K562 (cell line): ENCODE measurements at regions not wholly inside any gene's neighbourhood (a gene's known extent, or its start where the extent isn't known, plus 50 kb on each side); places are given as distances from the start of the nearest gene placed in this dataset.

ENCODE experiments used
- ATAC-seq: fragments of 200-7000 bp; cut with Tn5 transposase; 3 replicates; pipeline ENCODE4 v1.9.1; 2020; ENCODE audit warnings: moderate library complexity
- BruUV-seq: library from RNA; stranded (reverse); fragments of 400-500 nt; replicated peaks from 2 replicates; lab custom pipeline; 2021; lab: Mats Ljungman, UMichigan
- CTCF ChIA-PET: fragments of 300-600 bp; formaldehyde crosslinking; extraction: SDS; loops from one replicate; lab custom pipeline; 2021; ENCODE audit warnings: low intra/inter-chr PET ratio; lab: Yijun Ruan, JAX
- POLR2A ChIA-PET: fragments of 300-600, 350-650 bp; sonication (Branson Sonifier 250); formaldehyde crosslinking; extraction: SDS; loops from one replicate; lab custom pipeline; 2021; ENCODE audit warnings: antibody characterized with exemption, inconsistent platforms; lab: Yijun Ruan, JAX
- DNase-seq, 4 experiments: peaks; one replicate each; pipeline versions ENCODE4 v3.0.0 to v3.0.0-alpha.2; 2011 to 2018; ENCODE audit warnings: low spot score in 3 of 4, mixed read lengths in 3 of 4; ENCODE audit errors: extremely low read depth in 1 of 4
- FAIRE-seq: peaks from 2 replicates; lab custom pipeline; 2011; peaks lifted over from hg19 to GRCh38; lab: Jason Lieb, UNC
- H2AFZ ChIP-seq: 2 replicates; pipeline ENCODE4 v1.6.0; 2011; ENCODE audit warnings: low read depth, low read length, control low read depth, inconsistent platforms
- H3K27ac ChIP-seq: fragments of 200-600 bp; 3 replicates; pipeline ENCODE4 v1.8.0; 2011; ENCODE audit warnings: low read depth, mild to moderate bottlenecking, control low read depth, inconsistent platforms, low read length, moderate library complexity, mixed read lengths; ENCODE audit errors: extremely low read depth
- H3K27me3 ChIP-seq, 2 experiments: fragments of 300-600 bp in 1 of 2; 2 replicates in 1 of 2; 3 replicates in 1 of 2; pipeline versions ENCODE4 v1.6.0 to v1.8.0; 2011; ENCODE audit warnings: inconsistent platforms in 2 of 2, low read length in 2 of 2, mild to moderate bottlenecking in 1 of 2, mixed read lengths in 1 of 2, moderate library complexity in 1 of 2; ENCODE audit not compliant: control insufficient read depth in 2 of 2, insufficient read depth in 2 of 2
- H3K36me3 ChIP-seq: fragments of 300-600 bp; 3 replicates; pipeline ENCODE4 v1.8.0; 2011; ENCODE audit warnings: mild to moderate bottlenecking, low read length, inconsistent platforms; ENCODE audit not compliant: control insufficient read depth, insufficient read depth
- H3K4me1 ChIP-seq, 2 experiments: fragments of 200-600 bp in 1 of 2; replicated peaks in 1 of 2; 2 replicates in 1 of 2; 3 replicates in 1 of 2; pipeline versions ENCODE4 v1.5.1 to v1.8.0; 2011; ENCODE audit warnings: inconsistent platforms in 2 of 2, low read length in 2 of 2, mild to moderate bottlenecking in 1 of 2, mixed read lengths in 1 of 2, moderate library complexity in 1 of 2; ENCODE audit not compliant: control insufficient read depth in 2 of 2, insufficient read depth in 2 of 2
- H3K4me2 ChIP-seq: 2 replicates; pipeline ENCODE4 v1.6.1; 2011; ENCODE audit warnings: low read length, control low read depth, inconsistent platforms, mixed read lengths; ENCODE audit not compliant: insufficient read depth
- H3K4me3 ChIP-seq: fragments of 200-600 bp; sonication (generic), shearing (Covaris generic); 2 replicates; pipeline ENCODE4 v1.5.1; 2016; ENCODE audit warnings: control low read depth, inconsistent platforms
- H3K79me2 ChIP-seq: fragments of 200-600 bp; 3 replicates; pipeline ENCODE4 v1.8.0; 2011; ENCODE audit warnings: low read length, inconsistent platforms; ENCODE audit not compliant: control insufficient read depth, insufficient read depth
- H3K9ac ChIP-seq, 2 experiments: 2 replicates each; pipeline versions ENCODE4 v1.6.0 to v1.6.1; 2011; ENCODE audit warnings: low read depth in 2 of 2, low read length in 2 of 2, control low read depth in 1 of 2, inconsistent platforms in 1 of 2, mild to moderate bottlenecking in 1 of 2, mixed read lengths in 1 of 2; ENCODE audit not compliant: insufficient read depth in 1 of 2
- H3K9me1 ChIP-seq: one replicate; pipeline ENCODE4 v1.6.0; 2011; ENCODE audit warnings: inconsistent platforms, mild to moderate bottlenecking, low read length, moderate library complexity; ENCODE audit not compliant: control insufficient read depth, insufficient read depth
- H3K9me3 ChIP-seq: replicated peaks from 2 replicates; pipeline ENCODE4 v1.5.1; 2011; ENCODE audit warnings: low read depth, low read length, inconsistent platforms; ENCODE audit not compliant: control insufficient read depth, insufficient read depth
- H4K20me1 ChIP-seq: replicated peaks from 2 replicates; pipeline ENCODE4 v1.6.1; 2011; ENCODE audit warnings: low read length, inconsistent platforms, mixed read lengths; ENCODE audit not compliant: control insufficient read depth, insufficient read depth
- NR4A1 ChIP-seq, 2 experiments: fragments of 250-450 bp in 1 of 2; fragments of 450-650 bp in 1 of 2; sonication (Bioruptor Pico) in 1 of 2; IDR thresholded peaks; 2 replicates each; pipeline versions ENCODE4 v1.4.0 to v1.6.1; 2016 to 2020; ENCODE audit warnings: mild to moderate bottlenecking in 2 of 2, missing compliant biosample characterization in 1 of 2, missing genetic modification characterization in 1 of 2, moderate library complexity in 1 of 2
- PKNOX1 ChIP-seq: fragments of 450-650 bp; IDR thresholded peaks from 2 replicates; pipeline ENCODE4 v1.6.1; 2016
- POLR3A ChIP-seq: IDR thresholded peaks from 2 replicates; pipeline ENCODE4 v1.6.1; 2011; ENCODE audit warnings: borderline replicate concordance, mild to moderate bottlenecking, moderate library complexity; ENCODE audit not compliant: insufficient read length, insufficient read depth; ENCODE audit errors: extremely low read depth
- SRSF3 ChIP-seq: fragments of 200-400 bp; formaldehyde crosslinking; IDR thresholded peaks from 2 replicates; pipeline ENCODE4 v1.6.1; 2016; ENCODE audit warnings: mild to moderate bottlenecking, low read length, moderate library complexity; ENCODE audit not compliant: insufficient read depth
- THAP12 ChIP-seq: fragments of 250-450 bp; sonication (Bioruptor Pico); IDR thresholded peaks from 2 replicates; pipeline ENCODE4 v1.9.0; 2021; ENCODE audit warnings: mild to moderate bottlenecking, inconsistent platforms
- ZC3H4 ChIP-seq: sonication (generic); formaldehyde crosslinking; IDR thresholded peaks from 2 replicates; pipeline ENCODE4 v1.9.0; 2021; ENCODE audit warnings: missing genetic modification reagents, borderline replicate concordance
- ZNF644 ChIP-seq: fragments of 200-800 bp; sonication (Bioruptor generic); IDR thresholded peaks from 2 replicates; pipeline ENCODE4 v1.6.1; 2016; ENCODE audit warnings: low read depth, missing genetic modification characterization, missing compliant biosample characterization
- WGBS: fragments of 100-300 bp; shearing (Covaris generic); methylation state at CpG from one replicate; pipeline ENCODE4 v1.1.6; 2016; ENCODE audit warnings: low coverage, mixed read lengths; ENCODE audit not compliant: insufficient coverage; ENCODE audit errors: missing lambda C conversion rate; 5-methylcytosine and 5-hydroxymethylcytosine counted together
- in situ Hi-C: fragments of 300-500 bp; cut with MboI; formaldehyde crosslinking; loops from 4 replicates; pipeline ENCODE4 v1.15.0; 2018; ENCODE audit warnings: inconsistent platforms, mixed read lengths
- intact Hi-C: fragments of 100-400 bp; cut with micrococcal nuclease; formaldehyde crosslinking; loops from 2 replicates; pipeline ENCODE4 v1.14.2; 2022
- TF ChIP-seq, protein P1 (sequence below): fragments of 250-450 bp; sonication (Bioruptor Pico); IDR thresholded peaks from 2 replicates; pipeline ENCODE4 v1.5.0; 2021; ENCODE audit warnings: mild to moderate bottlenecking, moderate library complexity

DNA sequence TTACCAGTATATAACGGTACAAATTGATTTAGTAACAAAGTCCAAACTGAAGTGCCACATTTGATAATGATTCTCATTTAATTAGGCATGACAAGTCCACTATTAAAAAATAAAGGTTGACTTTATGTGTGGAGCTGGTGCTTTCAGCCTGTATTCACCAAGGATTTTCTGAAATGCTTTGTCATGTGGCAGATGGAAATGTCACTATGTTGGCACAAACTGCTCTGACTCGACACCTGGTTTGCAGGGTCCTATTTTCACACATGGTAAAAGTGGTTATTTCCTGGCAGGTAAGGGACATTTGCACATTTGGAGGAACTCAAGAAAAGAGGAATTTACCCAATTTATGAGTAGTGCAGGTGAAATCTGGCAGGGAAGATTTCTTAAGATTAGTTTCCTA lies 572.6 kb upstream of the MDGA2 start (continued):
- TF ChIP-seq ZNF644 (tag), result no peak
- TF ChIP-seq SRSF3, result no peak
- no peak for TF ChIP-seq POLR3A
- no peak for TF ChIP-seq ZC3H4 (CRISPR knock-in tag)
- TF ChIP-seq, all 486 proteins: peak for 0

DNA sequence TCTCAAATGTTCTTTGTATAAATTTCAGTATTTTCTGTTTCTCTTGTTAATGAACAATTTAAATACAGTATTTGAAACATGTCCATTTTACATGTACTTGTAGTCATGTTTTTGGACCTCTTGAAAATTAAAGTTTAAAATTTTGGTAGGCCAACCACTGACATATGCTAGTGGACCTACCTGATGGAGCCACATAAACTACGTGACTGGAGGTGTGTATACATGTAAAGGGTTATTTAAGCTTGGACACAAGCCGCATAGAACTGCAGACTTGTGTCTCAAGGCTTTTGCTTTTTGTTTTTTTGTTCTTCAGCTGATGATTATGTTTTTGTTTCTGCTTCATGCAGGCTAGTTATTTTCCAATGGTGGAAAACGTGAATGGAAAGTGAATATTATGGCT lies 568.5 kb upstream of the MDGA2 start:
- H2AFZ ChIP-seq, result no peak overlapping the region
- POLR2A ChIA-PET, result no interaction called here
- H3K9ac ChIP-seq, result no peak overlapping the region
- DNase-seq (no peak), ATAC-seq (no peak), FAIRE-seq (no peak)
- CTCF ChIA-PET, result no interaction called here
- H3K4me1 ChIP-seq, result no peaks in the 10 kb centered on the region
- H3K9me3 ChIP-seq, result no peaks in the 10 kb centered on the region
- 6% methylated on average over 2 of the region's 3 CpGs for WGBS
- H3K4me3 ChIP-seq, result no peak overlapping the region
- no peak overlapping the region for H3K4me2 ChIP-seq
- no peaks in the 10 kb centered on the region for H3K9me1 ChIP-seq
- BruUV-seq, result no TSS peak
- TF ChIP-seq THAP12 (CRISPR knock-in tag), result no peak
- no peak for TF ChIP-seq NR4A1 (CRISPR knock-in tag; IDR thresholded peaks at IDR 0.05)
- no peak for TF ChIP-seq NR4A1 (tag; IDR thresholded peaks at IDR 0.05)
- TF ChIP-seq, protein P1, sequence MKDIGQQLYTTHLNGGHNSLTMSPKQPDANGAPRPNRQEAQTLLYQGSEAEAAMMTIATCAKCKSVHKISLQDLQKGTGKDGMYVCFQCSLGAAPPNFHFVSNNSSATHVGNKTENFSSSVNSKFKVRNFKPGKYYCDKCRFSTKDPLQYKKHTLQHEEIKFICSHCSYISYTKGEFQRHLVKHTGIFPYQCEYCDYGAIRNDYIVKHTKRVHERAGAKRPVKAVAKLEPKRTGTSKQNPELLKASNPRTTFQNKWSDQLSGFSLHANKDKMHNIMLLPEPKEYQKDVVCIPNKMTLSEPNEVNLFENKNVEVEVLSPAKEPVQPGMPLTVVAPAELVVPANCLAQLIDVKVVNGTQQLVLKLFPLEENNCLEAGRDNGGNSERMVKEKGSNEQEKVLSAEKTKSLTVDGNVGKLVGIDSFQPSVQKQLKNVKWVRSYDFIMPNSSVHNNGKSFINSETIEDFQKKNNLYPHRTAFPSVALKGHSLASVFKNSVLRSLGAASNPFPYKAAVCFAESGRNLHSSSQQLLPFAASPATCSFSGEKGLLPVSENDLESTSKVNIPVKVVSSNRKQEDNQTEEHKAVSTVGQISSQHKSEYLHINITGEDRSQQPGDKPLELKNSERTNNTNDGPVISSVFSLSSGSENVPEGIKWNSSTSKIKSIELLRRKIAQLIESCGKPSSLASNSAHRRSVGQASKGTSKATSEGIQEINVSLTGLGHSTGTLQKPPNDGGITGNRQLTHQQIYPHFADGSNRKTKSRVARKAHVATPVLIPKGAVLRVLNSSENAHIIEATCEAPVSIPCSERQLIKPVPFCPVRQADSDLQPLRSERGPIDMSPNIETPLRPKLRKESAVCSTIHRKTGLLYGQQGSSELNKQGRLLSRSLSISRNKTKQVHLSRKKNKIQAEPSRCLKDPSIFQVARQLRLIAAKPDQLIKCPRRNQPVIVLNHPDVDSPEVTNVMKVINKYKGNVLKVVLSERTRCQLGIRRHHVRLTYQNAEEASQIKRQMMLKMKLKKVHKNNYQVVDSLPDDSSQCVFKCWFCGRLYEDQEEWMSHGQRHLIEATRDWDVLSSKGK (CRISPR knock-in tag), result no peak
- TF ChIP-seq PKNOX1, result no peak
- in situ Hi-C loops (no loop called here), intact Hi-C loops (no loop called here)
- no peak overlapping the region for H3K27ac ChIP-seq
- no peaks in the 10 kb centered on the region for H3K27me3 ChIP-seq
- no peaks in the 10 kb centered on the region for H4K20me1 ChIP-seq
- no peaks in the 10 kb centered on the region for H3K79me2 ChIP-seq
- H3K36me3 ChIP-seq, result no peaks in the 10 kb centered on the region
